DOHH2 (cell line): ENCODE measurements at regions not wholly inside any gene's neighbourhood (a gene's known extent, or its start where the extent isn't known, plus 50 kb on each side); places are given as distances from the start of the nearest gene placed in this dataset.
"Not testable (repeated sequence)": the region's sequence is repeated elsewhere in the genome, so short reads cannot be mapped to it uniquely, and the experiment has no call there.

Source experiments
- CTCF ChIP-seq: fragments of 200-600 bp; sonication (generic); IDR thresholded peaks from one replicate; pipeline ENCODE4 v1.5.1; 2014; ENCODE audit warnings: antibody characterized with exemption, mild to moderate bottlenecking, low read depth, low read length; ENCODE audit not compliant: poor library complexity, severe bottlenecking
- EZH2phosphoT487 ChIP-seq: fragments of 200-600 bp; sonication (generic); IDR thresholded peaks from 2 replicates; pipeline ENCODE4 v1.6.1; 2017; ENCODE audit warnings: borderline replicate concordance, mild to moderate bottlenecking, antibody characterized with exemption, low read length, moderate library complexity, mixed read lengths

- TF ChIP-seq CTCF, EZH2phosphoT487: not testable (repeated sequence)
These were observed 198.0 kb downstream of the GOLGA6L6 start for GRCh38 chr15:20343395-20344211.
